Testis (tissue), 2 donors: ENCODE measurements at regions not wholly inside any gene's neighbourhood (a gene's known extent, or its start where the extent isn't known, plus 50 kb on each side); places are given as distances from the start of the nearest gene placed in this dataset.

ENCODE experiments used
- DNase-seq: peaks from one replicate; pipeline ENCODE4 v3.0.0-alpha.2; 2019
- H3K27ac ChIP-seq, 2 donors: fragments of 200-600 bp; sonication (generic); one replicate each; pipeline ENCODE4 v1.5.1; 2019
- H3K27me3 ChIP-seq: fragments of 200-600 bp; sonication (generic); one replicate; pipeline ENCODE4 v1.5.1; 2019
- H3K36me3 ChIP-seq: fragments of 200-600 bp; sonication (generic); one replicate; pipeline ENCODE4 v1.5.1; 2017; ENCODE audit warnings: low read depth; ENCODE audit errors: missing control alignments
- H3K4me1 ChIP-seq: fragments of 200-600 bp; sonication (generic); one replicate; pipeline ENCODE4 v1.5.1; 2019
- H3K4me3 ChIP-seq, 2 donors: fragments of 200-600 bp; sonication (generic); one replicate each; pipeline ENCODE4 v1.5.1; 2017 to 2019
- H3K9me3 ChIP-seq: fragments of 200-600 bp; sonication (generic); one replicate; pipeline ENCODE4 v1.5.1; 2017
- CTCF ChIP-seq, 3 experiments: fragments of 450-650 bp in 2 of 3; fragments of 200-600 bp in 1 of 3; sonication (generic) in 1 of 3; IDR thresholded peaks; one replicate each; pipeline ENCODE4 v1.5.1; 2016 to 2019; ENCODE audit warnings: antibody characterized with exemption in 3 of 3, mild to moderate bottlenecking in 2 of 3, moderate library complexity in 1 of 3
- POLR2A ChIP-seq: fragments of 450-650 bp; IDR thresholded peaks from one replicate; pipeline ENCODE4 v1.6.1; 2017; ENCODE audit warnings: antibody characterized with exemption, mild to moderate bottlenecking, moderate library complexity
- WGBS, 2 donors: methylation state at CpG; one replicate each; pipeline ENCODE4 v1.1.5; 2018; 5-methylcytosine and 5-hydroxymethylcytosine counted together
- intact Hi-C: fragments of 100-400 bp; cut with DNase I; formaldehyde crosslinking; loops from one replicate; pipeline ENCODE4 v1.15.1; 2023; ENCODE audit warnings: low total_unique reads

- Histone ChIP-seq H3K9me3 (no peaks in the 10 kb centered on the region), H3K36me3 (no peaks in the 10 kb centered on the region), H3K4me3 (peak overlapping the region; percentile 11 to 27), H3K4me1 (peaks cover under 1% of the 10 kb centered on the region), H3K27me3 (no peaks in the 10 kb centered on the region), H3K27ac (peak overlapping the region in 1 of 2 donors; percentile 42)
- TF ChIP-seq CTCF (IDR thresholded peaks at IDR 0.05) (no peak), POLR2A (no peak)
- intact Hi-C loops = no loop called here
- WGBS, 2 donors = 36 to 54% methylated on average over 11 of the region's 11 CpGs
- DNase-seq = no peak
Measured at GRCh38 chr9:677461-678097, 163.9 kb upstream of the DMRT1 start.

GRCh38 chr9:678897-679296 lies 162.6 kb upstream of the DMRT1 start:
- no peaks in the 10 kb centered on the region for H3K27me3 ChIP-seq
- no peaks in the 10 kb centered on the region for H3K36me3 ChIP-seq
- H3K4me3 ChIP-seq = no peak overlapping the region
- WGBS, 2 donors = 100% methylated on average over 1 of the region's 1 CpG
- H3K4me1 ChIP-seq = peaks cover 8% of the 10 kb centered on the region
- TF ChIP-seq CTCF (IDR thresholded peaks at IDR 0.05) (no peak), POLR2A (no peak)
- no peak for DNase-seq
- H3K9me3 ChIP-seq = no peaks in the 10 kb centered on the region
- no peak overlapping the region for H3K27ac ChIP-seq
- intact Hi-C loops = no loop called here

- no peaks in the 10 kb centered on the region for H3K36me3 ChIP-seq
- intact Hi-C loops = no loop called here
- no peak for DNase-seq
- no peak overlapping the region for H3K27ac ChIP-seq
- H3K9me3 ChIP-seq = no peaks in the 10 kb centered on the region
- peaks cover 8% of the 10 kb centered on the region for H3K4me1 ChIP-seq
- 96 to 99% methylated on average over 6 of the region's 6 CpGs for WGBS, 2 donors
- H3K27me3 ChIP-seq = no peaks in the 10 kb centered on the region
- no peak for TF ChIP-seq POLR2A
- no peak for TF ChIP-seq CTCF (IDR thresholded peaks at IDR 0.05)
- no peak overlapping the region for H3K4me3 ChIP-seq
Measured at GRCh38 chr9:679462-679861, 162.0 kb upstream of the DMRT1 start.

- intact Hi-C loops = no loop called here
- H3K27ac ChIP-seq = no peak overlapping the region
- TF ChIP-seq CTCF (IDR thresholded peaks at IDR 0.05) = no peak
- TF ChIP-seq POLR2A = no peak
Measured at GRCh38 chr9:680106-680505, 161.4 kb upstream of the DMRT1 start.

More at GRCh38 chr9:680106-680505, 161.4 kb upstream of the DMRT1 start:
- no peak for DNase-seq
- H3K4me3 ChIP-seq = no peak overlapping the region
- H3K4me1 ChIP-seq = peaks cover 8% of the 10 kb centered on the region
- H3K9me3 ChIP-seq = no peaks in the 10 kb centered on the region
- no peaks in the 10 kb centered on the region for H3K36me3 ChIP-seq
- 78 to 89% methylated on average over 5 of the region's 5 CpGs for WGBS, 2 donors
- no peaks in the 10 kb centered on the region for H3K27me3 ChIP-seq
